ENCODE measurements at regions not wholly inside any gene's neighbourhood (a gene's known extent, or its start where the extent isn't known, plus 50 kb on each side); places are given as distances from the start of the nearest gene placed in this dataset.

- Histone ChIP-seq H3K79me1 (ENCODE audit: low read depth in 1 of 2, low read length in 2 of 2) (no peaks in the 10 kb centered on the region), H3K23ac (ENCODE audit: low read depth, low read length) (no peak overlapping the region), H3K56ac (ENCODE audit: extremely low read depth, insufficient read depth, low read length) (peak overlapping the region; percentile 51; the same call in 1 of the 2 replicates), H2BK120ac (ENCODE audit: low read depth, low read length) (0 out of 2 replicates have a peak overlapping the region, but pooled peaks have one; percentile 19), H3K4me2 (ENCODE audit: low read depth, low read length) (no peak overlapping the region; the same call in 1 of the 2 replicates), H3K18ac (ENCODE audit: low read depth, low read length) (no peak overlapping the region), H4K5ac (ENCODE audit: low read depth, low read length) (peak overlapping the region; percentile 21; the same call in 1 of the 2 replicates), H3K27me3 (ENCODE audit: control insufficient read depth, insufficient read depth, low read length) (no peaks in the 10 kb centered on the region), H3K9me3 (ENCODE audit: control insufficient read depth, insufficient read depth, low read length) (peaks cover 10% of the 10 kb centered on the region; the same call in 1 of the 2 replicates), H2BK5ac (ENCODE audit: low read depth, low read length, poor library complexity, severe bottlenecking) (no peak overlapping the region), H2AK9ac (replicated peaks; ENCODE audit: low read depth, low read length, poor library complexity) (no peak overlapping the region), H2BK20ac (ENCODE audit: low read depth, low read length) (0 out of 2 replicates have a peak overlapping the region, but pooled peaks have one; percentile 45), H3K4me1 (ENCODE audit: control insufficient read depth, insufficient read depth, low read length) (no peaks in the 10 kb centered on the region), H3K4ac (ENCODE audit: low read depth, low read length) (no peak overlapping the region), H3K27ac (ENCODE audit: insufficient read depth, low read length) (no peak overlapping the region), H3K36me3 (ENCODE audit: control insufficient read depth, insufficient read depth, low read length) (no peaks in the 10 kb centered on the region), H2AFZ (replicated peaks; ENCODE audit: low read length, poor library complexity) (no peak overlapping the region), H3K9ac (ENCODE audit: low read depth, low read length) (no peak overlapping the region), H4K8ac (ENCODE audit: low read depth in 2 of 2, low read length in 2 of 2) (no peak overlapping the region), H3K14ac (replicated peaks; ENCODE audit: low read depth, low read length) (no peak overlapping the region), H3K4me3 (ENCODE audit: insufficient read depth, low read depth, low read length) (no peak overlapping the region), H3K9me1 (ENCODE audit: insufficient read depth, low read length) (no peaks in the 10 kb centered on the region), H4K91ac (ENCODE audit: insufficient read depth, low read depth, low read length) (peak overlapping the region; percentile 52; the same call in 1 of the 2 replicates), H2BK15ac (ENCODE audit: low read depth, low read length) (no peak overlapping the region), H2AK5ac (ENCODE audit: low read depth, low read length) (no peak overlapping the region), H4K20me1 (ENCODE audit: insufficient read depth, low read length) (no peaks in the 10 kb centered on the region)
- TF ChIP-seq RCOR1 (IDR thresholded peaks at IDR 0.05; ENCODE audit: insufficient replicate concordance, low read length) (no peak), RFX5 (IDR thresholded peaks at IDR 0.05; ENCODE audit: low read depth, low read length) (no peak), BHLHE40 (IDR thresholded peaks at IDR 0.05; ENCODE audit: low read depth, low read length) (no peak), MAZ (IDR thresholded peaks at IDR 0.05; ENCODE audit: borderline replicate concordance, low read depth, low read length) (no peak), FOS (IDR thresholded peaks at IDR 0.05; ENCODE audit: low read depth, low read length) (no peak), MAFK (IDR thresholded peaks at IDR 0.05; ENCODE audit: low read depth, low read length) (no peak), CEBPB (IDR thresholded peaks at IDR 0.05; ENCODE audit: low read depth, low read length) (no peak), POLR2A (IDR thresholded peaks at IDR 0.05; ENCODE audit: low read depth, low read length) (no peak), RAD21 (IDR thresholded peaks at IDR 0.05; ENCODE audit: low read length) (no peak), MXI1 (IDR thresholded peaks at IDR 0.05; ENCODE audit: borderline replicate concordance, low read depth, low read length) (no peak), CHD1 (IDR thresholded peaks at IDR 0.05; ENCODE audit: low read depth, low read length) (no peak), CTCF (conservative IDR thresholded peaks at IDR 0.05; ENCODE audit: low read depth, low read length) (no peak), SMC3 (IDR thresholded peaks at IDR 0.05; ENCODE audit: low read depth, low read length) (no peak), ELK1 (IDR thresholded peaks at IDR 0.05; ENCODE audit: borderline replicate concordance, low read depth, low read length) (no peak), NFE2L2 (IDR thresholded peaks at IDR 0.05; ENCODE audit: low read depth, low read length) (no peak)
- TF ChIP-seq, protein P1, sequence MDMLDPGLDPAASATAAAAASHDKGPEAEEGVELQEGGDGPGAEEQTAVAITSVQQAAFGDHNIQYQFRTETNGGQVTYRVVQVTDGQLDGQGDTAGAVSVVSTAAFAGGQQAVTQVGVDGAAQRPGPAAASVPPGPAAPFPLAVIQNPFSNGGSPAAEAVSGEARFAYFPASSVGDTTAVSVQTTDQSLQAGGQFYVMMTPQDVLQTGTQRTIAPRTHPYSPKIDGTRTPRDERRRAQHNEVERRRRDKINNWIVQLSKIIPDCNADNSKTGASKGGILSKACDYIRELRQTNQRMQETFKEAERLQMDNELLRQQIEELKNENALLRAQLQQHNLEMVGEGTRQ (IDR thresholded peaks at IDR 0.05; ENCODE audit: low read depth, low read length): no peak
- CTCF ChIA-PET: no interaction called here
- no CpG with 5 or more reads among the region's 3 CpGs for WGBS, 2 experiments (ENCODE audit: extremely low coverage in 2 of 2, insufficient read length in 1 of 2)
- ATAC-seq (ENCODE audit: low read depth) (peak; percentile 59), DNase-seq (peak; percentile 59)
- BruUV-seq (replicated peaks): no TSS peak
- in situ Hi-C loops (cut with MboI; ENCODE audit: low sequenced_read_pairs) (no loop called here), dilution Hi-C loops (cut with HindIII; ENCODE audit: low sequenced_read_pairs, unreplicated experiment) (no loop called here), intact Hi-C loops (cut with micrococcal nuclease) (no loop called here)
- POLR2A ChIA-PET (ENCODE audit: unreplicated experiment): no interaction called here
Measured at GRCh38 chr4:95761871-95762270, 78.0 kb upstream of the PDHA2 start.
